ENCODE measurements at regions not wholly inside any gene's neighbourhood (a gene's known extent, or its start where the extent isn't known, plus 50 kb on each side); places are given as distances from the start of the nearest gene placed in this dataset.

GRCh38 chr14:106528717-106529116 is 1002.3 kb downstream of the TMEM121 start:
- TF ChIP-seq CTCF (IDR thresholded peaks at IDR 0.05) (no peak), POLR2AphosphoS5 (IDR thresholded peaks at IDR 0.05) (no peak), POLR2A (IDR thresholded peaks at IDR 0.05) (no peak)

All from stomach (tissue), 4 donors.